ENCODE measurements at regions not wholly inside any gene's neighbourhood (a gene's known extent, or its start where the extent isn't known, plus 50 kb on each side); places are given as distances from the start of the nearest gene placed in this dataset.

- TF ChIP-seq, protein P1, sequence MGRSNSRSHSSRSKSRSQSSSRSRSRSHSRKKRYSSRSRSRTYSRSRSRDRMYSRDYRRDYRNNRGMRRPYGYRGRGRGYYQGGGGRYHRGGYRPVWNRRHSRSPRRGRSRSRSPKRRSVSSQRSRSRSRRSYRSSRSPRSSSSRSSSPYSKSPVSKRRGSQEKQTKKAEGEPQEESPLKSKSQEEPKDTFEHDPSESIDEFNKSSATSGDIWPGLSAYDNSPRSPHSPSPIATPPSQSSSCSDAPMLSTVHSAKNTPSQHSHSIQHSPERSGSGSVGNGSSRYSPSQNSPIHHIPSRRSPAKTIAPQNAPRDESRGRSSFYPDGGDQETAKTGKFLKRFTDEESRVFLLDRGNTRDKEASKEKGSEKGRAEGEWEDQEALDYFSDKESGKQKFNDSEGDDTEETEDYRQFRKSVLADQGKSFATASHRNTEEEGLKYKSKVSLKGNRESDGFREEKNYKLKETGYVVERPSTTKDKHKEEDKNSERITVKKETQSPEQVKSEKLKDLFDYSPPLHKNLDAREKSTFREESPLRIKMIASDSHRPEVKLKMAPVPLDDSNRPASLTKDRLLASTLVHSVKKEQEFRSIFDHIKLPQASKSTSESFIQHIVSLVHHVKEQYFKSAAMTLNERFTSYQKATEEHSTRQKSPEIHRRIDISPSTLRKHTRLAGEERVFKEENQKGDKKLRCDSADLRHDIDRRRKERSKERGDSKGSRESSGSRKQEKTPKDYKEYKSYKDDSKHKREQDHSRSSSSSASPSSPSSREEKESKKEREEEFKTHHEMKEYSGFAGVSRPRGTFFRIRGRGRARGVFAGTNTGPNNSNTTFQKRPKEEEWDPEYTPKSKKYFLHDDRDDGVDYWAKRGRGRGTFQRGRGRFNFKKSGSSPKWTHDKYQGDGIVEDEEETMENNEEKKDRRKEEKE (IDR thresholded peaks at IDR 0.05; ENCODE audit: borderline replicate concordance in 1 of 2, control insufficient read depth in 1 of 2, low read depth in 2 of 2, low read length in 1 of 2), result no peak
- TF ChIP-seq CTCFL (IDR thresholded peaks at IDR 0.05; ENCODE audit: borderline replicate concordance, insufficient read depth, low read depth, low read length, poor library complexity, severe bottlenecking) (no peak), NFIC (IDR thresholded peaks at IDR 0.05) (no peak), ZNF316 (IDR thresholded peaks at IDR 0.05) (peak; percentile 49), ZHX1 (conservative IDR thresholded peaks at IDR 0.05; ENCODE audit: low read length) (no peak), E2F5 (CRISPR knock-in tag; IDR thresholded peaks at IDR 0.05) (no peak), ZNF507 (tag; conservative IDR thresholded peaks at IDR 0.05) (no peak), MAFG (tag; conservative IDR thresholded peaks at IDR 0.05) (peak; percentile 35; the same call in 1 of the 2 replicates), ETV6 (IDR thresholded peaks at IDR 0.05; ENCODE audit: borderline replicate concordance in 1 of 2, low read depth in 2 of 2, low read length in 1 of 2) (no peak), ETV6 (CRISPR knock-in tag; IDR thresholded peaks at IDR 0.05; ENCODE audit: borderline replicate concordance) (no peak), SNRNP70 (optimal IDR thresholded peaks at IDR 0.05; ENCODE audit: low read depth, low read length) (no peak)
- TF ChIP-seq, protein P2, sequence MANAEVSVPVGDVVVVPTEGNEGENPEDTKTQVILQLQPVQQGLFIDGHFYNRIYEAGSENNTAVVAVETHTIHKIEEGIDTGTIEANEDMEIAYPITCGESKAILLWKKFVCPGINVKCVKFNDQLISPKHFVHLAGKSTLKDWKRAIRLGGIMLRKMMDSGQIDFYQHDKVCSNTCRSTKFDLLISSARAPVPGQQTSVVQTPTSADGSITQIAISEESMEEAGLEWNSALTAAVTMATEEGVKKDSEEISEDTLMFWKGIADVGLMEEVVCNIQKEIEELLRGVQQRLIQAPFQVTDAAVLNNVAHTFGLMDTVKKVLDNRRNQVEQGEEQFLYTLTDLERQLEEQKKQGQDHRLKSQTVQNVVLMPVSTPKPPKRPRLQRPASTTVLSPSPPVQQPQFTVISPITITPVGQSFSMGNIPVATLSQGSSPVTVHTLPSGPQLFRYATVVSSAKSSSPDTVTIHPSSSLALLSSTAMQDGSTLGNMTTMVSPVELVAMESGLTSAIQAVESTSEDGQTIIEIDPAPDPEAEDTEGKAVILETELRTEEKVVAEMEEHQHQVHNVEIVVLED (CRISPR knock-in tag; IDR thresholded peaks at IDR 0.05), result no peak
- TF ChIP-seq, protein P3, sequence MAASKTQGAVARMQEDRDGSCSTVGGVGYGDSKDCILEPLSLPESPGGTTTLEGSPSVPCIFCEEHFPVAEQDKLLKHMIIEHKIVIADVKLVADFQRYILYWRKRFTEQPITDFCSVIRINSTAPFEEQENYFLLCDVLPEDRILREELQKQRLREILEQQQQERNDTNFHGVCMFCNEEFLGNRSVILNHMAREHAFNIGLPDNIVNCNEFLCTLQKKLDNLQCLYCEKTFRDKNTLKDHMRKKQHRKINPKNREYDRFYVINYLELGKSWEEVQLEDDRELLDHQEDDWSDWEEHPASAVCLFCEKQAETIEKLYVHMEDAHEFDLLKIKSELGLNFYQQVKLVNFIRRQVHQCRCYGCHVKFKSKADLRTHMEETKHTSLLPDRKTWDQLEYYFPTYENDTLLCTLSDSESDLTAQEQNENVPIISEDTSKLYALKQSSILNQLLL (CRISPR knock-in tag; IDR thresholded peaks at IDR 0.05; ENCODE audit: borderline replicate concordance), result no peak
- TF ChIP-seq, protein P4, sequence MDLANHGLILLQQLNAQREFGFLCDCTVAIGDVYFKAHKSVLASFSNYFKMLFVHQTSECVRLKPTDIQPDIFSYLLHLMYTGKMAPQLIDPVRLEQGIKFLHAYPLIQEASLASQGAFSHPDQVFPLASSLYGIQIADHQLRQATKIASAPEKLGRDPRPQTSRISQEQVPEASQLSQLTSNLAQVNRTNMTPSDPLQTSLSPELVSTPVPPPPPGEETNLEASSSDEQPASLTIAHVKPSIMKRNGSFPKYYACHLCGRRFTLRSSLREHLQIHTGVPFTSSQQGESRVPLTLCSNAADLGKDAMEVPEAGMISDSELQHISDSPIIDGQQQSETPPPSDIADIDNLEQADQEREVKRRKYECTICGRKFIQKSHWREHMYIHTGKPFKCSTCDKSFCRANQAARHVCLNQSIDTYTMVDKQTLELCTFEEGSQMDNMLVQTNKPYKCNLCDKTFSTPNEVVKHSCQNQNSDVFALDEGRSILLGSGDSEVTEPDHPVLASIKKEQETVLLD (IDR thresholded peaks at IDR 0.05), result no peak
Measured at GRCh38 chr2:81403508-81403907, 1099.0 kb upstream of the LRRTM1 start (continued).
